OCI-LY3 (cell line): ENCODE measurements at regions not wholly inside any gene's neighbourhood (a gene's known extent, or its start where the extent isn't known, plus 50 kb on each side); places are given as distances from the start of the nearest gene placed in this dataset.

ENCODE experiments used
- CTCF ChIP-seq: fragments of 200-600, 300-600 bp; sonication (generic); IDR thresholded peaks from 2 replicates; pipeline ENCODE4 v1.5.1; 2014; ENCODE audit warnings: antibody characterized with exemption, low read length, low read depth
- EZH2phosphoT487 ChIP-seq: fragments of 200-600 bp; shearing (Covaris generic); IDR thresholded peaks from 2 replicates; pipeline ENCODE4 v1.6.1; 2018; ENCODE audit warnings: antibody characterized with exemption, mixed run types, low read depth

- no peak for TF ChIP-seq CTCF
- TF ChIP-seq EZH2phosphoT487 = no peak
Observed at GRCh38 chr18:44580159-44580558, 100.5 kb upstream of the SETBP1 start.
